ENCODE measurements at regions not wholly inside any gene's neighbourhood (a gene's known extent, or its start where the extent isn't known, plus 50 kb on each side); places are given as distances from the start of the nearest gene placed in this dataset.
"Not testable (repeated sequence)": the region's sequence is repeated elsewhere in the genome, so short reads cannot be mapped to it uniquely, and the experiment has no call there.

DNA sequence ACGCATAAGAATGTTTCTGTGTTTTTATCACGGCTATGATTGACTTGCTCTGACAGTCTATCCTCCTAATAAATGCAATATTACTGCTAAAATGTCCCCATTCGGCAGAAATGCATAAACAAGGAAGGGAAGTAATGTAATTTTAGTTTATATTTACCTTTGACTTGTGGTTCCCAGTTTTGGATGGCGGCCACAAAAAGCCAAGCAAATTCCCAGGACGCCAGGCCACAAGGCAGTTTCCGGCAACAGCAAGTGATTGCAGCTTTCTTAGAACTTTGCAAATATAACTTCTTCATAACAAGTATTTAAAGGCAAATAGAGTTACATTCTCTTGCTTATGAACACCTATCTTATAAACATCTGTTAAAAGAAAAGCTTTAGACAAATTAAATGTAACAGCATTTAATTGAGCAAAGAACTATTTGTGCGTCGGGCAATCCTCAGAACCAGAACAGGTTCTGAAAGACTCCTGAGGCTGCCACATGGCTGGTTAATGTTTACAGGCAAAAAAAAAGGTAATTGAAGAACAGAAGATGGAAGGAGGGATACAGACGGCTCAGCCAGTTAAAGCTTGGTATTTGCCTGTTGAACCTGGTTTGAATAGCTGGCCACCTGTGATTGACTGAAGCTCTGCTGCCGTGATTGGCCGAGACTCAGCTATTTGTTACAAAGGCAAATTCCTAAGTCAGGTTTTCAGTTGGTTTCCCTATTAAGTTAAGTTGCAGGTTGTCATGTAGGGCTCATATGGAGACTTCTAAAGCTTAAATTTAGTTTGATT is 80.8 kb downstream of the C21orf91 start:
- no peak for FAIRE-seq

- FAIRE-seq: no peak
These were observed 83.1 kb downstream of the C21orf91 start for GRCh38 chr21:17736072-17736471.

DNA sequence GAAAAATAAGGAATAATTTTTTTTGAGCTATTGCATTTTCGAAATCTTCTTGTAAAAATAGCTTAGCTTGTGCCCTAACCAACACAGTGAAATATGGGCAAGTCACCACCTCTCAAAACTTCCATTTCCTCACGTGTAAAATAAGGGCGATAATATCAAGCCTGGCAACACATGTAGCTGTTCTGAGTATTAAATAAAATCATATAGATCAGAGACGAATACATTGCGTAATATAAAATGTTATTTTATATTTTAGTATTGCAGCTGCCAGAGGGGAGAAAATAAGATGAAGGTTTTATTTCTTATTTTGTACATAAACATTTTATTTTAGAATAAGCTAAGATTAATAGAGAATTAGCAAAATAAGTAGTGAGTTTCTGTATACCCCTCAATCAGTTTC is 85.9 kb downstream of the C21orf91 start:
- FAIRE-seq: no peak

DNA sequence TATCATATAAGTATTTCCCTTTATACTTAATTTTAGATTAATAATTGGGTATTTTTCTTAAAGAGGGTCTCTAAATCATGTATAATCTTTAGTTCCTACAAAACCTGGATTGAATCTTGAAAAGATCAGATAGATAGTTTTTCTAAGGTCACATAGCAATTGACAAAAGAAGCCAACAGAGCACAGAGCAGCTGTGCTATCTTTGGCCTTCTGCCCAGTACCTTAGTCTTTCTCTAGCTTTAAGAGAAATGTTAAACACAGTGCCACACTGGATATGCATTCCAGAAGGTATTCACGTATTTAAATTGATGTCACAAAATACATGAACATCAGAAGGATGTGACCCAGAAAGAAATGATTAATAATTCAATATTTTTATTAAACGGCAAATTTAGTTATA is 86.8 kb downstream of the C21orf91 start:
- no peak for FAIRE-seq

DNA sequence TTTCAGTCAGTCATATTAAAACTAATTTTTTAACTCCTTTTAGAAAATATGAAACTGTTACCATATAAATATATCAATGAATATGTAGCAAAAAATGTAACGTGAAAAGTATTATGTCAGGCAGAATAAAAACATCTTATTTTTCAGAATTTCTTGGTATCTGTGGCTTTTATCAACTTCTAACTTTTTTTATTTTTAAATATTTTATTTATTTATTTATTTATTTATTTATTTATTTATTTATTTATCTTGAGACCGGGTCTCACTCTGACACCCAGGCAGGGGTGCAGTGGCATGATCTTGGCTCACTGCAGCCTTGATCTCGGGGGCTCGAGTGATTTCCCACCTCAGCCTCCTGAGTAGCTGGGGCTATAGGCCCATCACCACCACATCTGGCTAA is 87.6 kb downstream of the C21orf91 start:
- FAIRE-seq: peak; percentile 70

DNA sequence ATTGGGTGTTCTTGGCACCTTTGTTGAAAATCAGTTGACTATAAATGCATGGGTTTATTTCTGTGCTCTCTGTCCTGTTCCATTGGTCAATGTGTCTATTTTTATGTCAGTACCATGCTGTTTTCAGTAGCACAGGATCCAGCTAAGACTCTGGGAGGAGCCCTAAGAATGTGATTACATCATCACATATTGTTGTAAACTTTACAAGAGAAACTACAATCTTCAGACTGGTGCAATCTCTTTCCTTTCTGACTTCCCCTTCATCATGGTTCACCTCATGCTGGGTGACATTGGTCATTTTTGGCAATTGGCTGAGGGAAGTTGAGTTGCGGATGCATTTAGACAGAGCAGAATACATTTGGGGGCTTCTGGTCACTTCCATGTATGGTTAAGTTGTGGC is 88.4 kb downstream of the C21orf91 start:
- no peak for FAIRE-seq

- no peak for FAIRE-seq
These were observed 89.7 kb downstream of the C21orf91 start for GRCh38 chr21:17729455-17729854.

- no peak for FAIRE-seq
These were observed 91.8 kb downstream of the C21orf91 start for GRCh38 chr21:17727361-17727760.

GRCh38 chr21:17726047-17726829 is 92.9 kb downstream of the C21orf91 start:
- FAIRE-seq: no peak

GRCh38 chr21:17725339-17725738 is 93.8 kb downstream of the C21orf91 start:
- no peak for FAIRE-seq

- no peak for FAIRE-seq
These were observed 100.2 kb upstream of the BTG3 start for GRCh38 chr21:17712887-17713286.

DNA sequence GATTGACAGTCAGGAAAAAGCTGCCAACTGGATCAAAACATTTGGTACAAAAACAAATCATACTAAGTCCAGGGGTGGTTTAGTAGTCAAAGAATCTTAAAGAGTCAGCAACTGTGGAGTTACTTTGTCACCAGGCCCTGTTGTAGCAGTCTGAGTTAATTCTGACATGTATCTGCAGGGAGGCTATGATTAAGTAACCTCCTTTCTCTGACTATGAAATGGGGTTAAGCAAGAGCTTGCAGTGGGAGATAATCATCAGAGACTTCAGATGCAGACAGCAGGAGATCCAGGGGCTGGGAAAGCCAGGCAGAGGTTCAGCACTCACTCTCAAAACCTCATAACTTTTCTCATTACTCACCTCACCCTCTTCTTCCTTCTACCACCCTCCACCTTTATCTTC is 99.2 kb upstream of the BTG3 start:
- FAIRE-seq: no peak

- no peak for FAIRE-seq
These were observed 96.5 kb upstream of the BTG3 start for GRCh38 chr21:17709266-17709611.

GRCh38 chr21:17708522-17709265 is 96.0 kb upstream of the BTG3 start:
- FAIRE-seq: no peak

- FAIRE-seq: no peak
These were observed 87.0 kb upstream of the BTG3 start for GRCh38 chr21:17699524-17700189.

DNA sequence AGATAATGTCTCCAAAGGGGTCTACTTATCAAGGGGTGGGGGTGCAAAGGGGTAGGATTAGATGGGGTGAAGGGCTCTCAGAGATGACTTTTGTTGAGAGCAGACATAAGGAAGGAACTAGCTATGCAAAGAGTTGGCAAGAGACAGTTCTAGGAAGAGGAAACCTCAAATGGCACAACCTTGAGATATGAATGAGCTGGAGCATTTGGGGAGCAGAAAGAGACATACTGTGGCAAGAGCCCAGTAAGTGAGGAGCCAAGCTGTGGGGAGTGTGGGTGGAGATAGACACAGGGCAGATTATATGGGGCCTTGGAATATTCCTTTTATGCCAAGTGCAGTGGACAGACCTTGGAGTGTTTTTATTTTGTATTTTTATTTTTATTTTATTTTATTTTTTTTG is 84.8 kb upstream of the BTG3 start:
- FAIRE-seq: no peak

DNA sequence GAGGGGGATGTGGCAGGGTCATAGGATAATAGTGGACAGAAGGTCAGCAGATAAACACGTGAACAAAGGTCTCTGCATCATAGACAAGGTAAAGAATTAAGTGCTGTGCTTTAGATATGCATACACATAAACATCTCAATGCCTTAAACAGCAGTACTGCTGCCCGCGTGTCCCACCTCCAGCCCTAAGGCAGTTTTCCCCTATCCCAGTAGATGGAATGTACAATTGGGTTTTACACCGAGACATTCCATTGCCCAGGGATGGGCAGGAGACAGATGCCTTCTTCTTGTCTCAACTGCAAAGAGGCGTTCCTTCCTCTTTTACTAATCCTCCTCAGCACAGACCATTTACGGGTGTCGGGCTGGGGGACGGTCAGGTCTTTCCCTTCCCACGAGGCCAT is 81.7 kb upstream of the BTG3 start:
- not testable (repeated sequence) for FAIRE-seq

GRCh38 chr21:17693801-17694200 is 81.1 kb upstream of the BTG3 start:
- no peak for FAIRE-seq

GRCh38 chr21:17690078-17690494 is 77.4 kb upstream of the BTG3 start:
- no peak for FAIRE-seq

DNA sequence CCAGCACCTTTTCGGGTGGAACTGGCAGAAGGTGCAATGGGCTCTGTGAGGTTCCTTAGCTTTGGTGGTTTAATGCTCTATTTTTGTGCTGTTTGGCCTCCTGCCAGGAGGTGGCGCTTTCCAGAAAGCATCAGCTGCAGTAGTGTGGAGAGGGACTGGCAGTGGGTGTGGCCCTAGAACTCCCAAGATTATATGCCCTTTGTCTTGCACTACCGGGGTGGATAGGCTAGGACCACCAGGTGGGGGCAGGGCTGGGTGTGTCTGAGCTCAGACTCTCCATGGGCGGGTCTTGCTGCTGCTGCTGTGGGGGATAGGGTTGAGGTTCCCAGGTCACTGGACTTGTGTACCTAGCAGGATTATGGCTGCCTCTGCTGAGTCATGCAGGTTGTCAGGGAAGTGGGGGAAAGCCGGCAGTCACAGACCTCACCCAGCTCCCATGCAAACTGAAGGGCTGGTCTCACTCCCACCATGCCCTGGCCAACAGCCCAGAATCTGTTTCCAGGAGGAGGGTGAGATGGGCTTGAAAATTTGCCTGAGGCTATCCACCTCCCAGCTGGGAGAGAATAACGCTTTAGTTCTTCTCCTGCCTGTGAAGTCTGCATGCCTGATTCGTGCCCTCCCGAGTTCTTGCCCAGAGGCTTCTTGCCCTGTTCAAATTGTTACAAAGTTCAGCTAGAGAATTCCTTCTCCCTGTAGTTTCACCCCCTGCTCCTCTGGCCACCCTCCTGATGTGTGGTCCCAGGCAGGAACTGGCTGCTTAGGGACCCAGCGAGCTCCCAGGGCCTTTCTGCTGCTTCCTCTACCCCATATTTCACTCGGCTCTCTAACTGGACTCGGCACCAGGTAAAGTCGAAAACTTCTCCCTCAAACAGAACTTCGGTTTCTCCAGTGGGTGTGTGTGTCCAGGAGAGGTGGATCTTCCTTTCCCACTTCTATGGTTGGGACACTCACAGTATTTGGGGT is 76.5 kb upstream of the BTG3 start:
- FAIRE-seq: no peak

DNA sequence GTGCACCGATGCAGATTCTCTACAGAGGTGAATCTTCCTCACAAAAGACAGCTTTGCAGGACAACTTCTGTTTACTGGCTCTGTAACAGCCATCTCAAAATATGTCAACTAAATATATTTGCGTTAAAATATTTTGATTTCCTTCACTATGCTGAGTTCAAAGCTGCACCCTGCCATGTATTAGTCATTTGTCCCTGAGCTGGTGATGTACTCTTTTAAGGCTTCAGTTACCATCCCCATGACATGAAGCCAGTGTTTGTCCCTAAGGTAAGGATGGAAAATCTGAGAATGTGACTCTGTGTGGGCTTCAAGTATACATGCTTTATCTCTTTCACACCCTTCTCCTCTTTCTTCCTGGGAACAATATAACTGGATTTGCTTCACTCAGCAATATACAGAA is 70.2 kb upstream of the BTG3 start:
- no peak for FAIRE-seq

All from colon (tissue), 2 donors.